ENCODE measurements at regions not wholly inside any gene's neighbourhood (a gene's known extent, or its start where the extent isn't known, plus 50 kb on each side); places are given as distances from the start of the nearest gene placed in this dataset.
A peak's percentile ranks its signal among the peaks of the same experiment; 100 is the strongest.

DNA sequence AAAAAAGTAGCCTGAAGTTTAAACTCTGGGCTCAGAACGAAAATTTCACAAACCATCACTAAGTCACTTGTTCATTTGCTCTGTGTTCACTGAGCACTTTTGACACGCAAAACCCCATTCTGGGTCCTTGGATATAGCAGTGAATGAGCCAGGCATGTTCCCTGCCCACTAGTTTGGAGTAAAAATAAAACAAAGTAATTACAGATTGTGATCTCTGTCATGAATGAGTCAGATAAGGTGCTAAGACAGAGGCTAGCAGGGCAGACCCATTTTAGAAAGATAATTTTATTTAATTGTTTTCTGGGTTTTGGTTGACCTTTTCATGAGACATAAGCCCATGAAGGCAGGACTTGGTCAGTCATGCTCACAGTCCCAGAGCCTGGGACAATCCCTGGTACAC lies 84.1 kb upstream of the ARHGEF3 start:
- WGBS, 4 donors, result 78 to 88% (median 84%) methylated on average over 2 of the region's 2 CpGs
- DNase-seq, result no peak
- intact Hi-C loops (cut with DNase I), result no loop called here
- H3K9me3 ChIP-seq (replicated peaks in 1 of 3), result no peaks in the 10 kb centered on the region
- peaks cover 4 to 22% of the 10 kb centered on the region in 2 donors for H3K4me1 ChIP-seq (replicated peaks in 1 of 2)
- H3K27ac ChIP-seq, result no peak overlapping the region
- no peaks in the 10 kb centered on the region for H3K36me3 ChIP-seq (replicated peaks in 1 of 2)
- no peaks in the 10 kb centered on the region for H3K27me3 ChIP-seq
- H3K4me3 ChIP-seq, result no peak overlapping the region
- no peak for TF ChIP-seq POLR2A (IDR thresholded peaks at IDR 0.05)
- TF ChIP-seq, protein P1, sequence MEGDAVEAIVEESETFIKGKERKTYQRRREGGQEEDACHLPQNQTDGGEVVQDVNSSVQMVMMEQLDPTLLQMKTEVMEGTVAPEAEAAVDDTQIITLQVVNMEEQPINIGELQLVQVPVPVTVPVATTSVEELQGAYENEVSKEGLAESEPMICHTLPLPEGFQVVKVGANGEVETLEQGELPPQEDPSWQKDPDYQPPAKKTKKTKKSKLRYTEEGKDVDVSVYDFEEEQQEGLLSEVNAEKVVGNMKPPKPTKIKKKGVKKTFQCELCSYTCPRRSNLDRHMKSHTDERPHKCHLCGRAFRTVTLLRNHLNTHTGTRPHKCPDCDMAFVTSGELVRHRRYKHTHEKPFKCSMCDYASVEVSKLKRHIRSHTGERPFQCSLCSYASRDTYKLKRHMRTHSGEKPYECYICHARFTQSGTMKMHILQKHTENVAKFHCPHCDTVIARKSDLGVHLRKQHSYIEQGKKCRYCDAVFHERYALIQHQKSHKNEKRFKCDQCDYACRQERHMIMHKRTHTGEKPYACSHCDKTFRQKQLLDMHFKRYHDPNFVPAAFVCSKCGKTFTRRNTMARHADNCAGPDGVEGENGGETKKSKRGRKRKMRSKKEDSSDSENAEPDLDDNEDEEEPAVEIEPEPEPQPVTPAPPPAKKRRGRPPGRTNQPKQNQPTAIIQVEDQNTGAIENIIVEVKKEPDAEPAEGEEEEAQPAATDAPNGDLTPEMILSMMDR (IDR thresholded peaks at IDR 0.05), result no peak

DNA sequence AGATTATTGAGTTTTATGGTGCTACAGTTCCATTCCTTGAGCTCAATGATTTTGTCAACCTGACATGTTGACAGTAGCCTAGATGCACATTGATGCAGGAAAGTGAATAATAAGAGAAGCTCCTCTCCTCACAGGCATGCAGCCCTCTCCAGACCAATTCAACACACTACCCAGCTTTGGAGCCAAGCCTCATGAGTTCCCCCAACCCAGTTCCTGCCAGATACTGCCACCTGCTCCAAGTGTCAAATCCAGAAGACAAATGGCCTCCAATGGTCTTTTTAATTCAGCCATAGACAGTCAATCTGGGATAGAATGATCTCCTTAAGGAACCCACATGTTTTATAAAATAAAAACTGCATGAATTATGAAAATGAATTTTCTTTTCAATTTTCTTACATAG lies 83.7 kb upstream of the ARHGEF3 start:
- peaks cover 0 to 18% of the 10 kb centered on the region in 2 donors for H3K4me1 ChIP-seq (replicated peaks in 1 of 2)
- intact Hi-C loops (cut with DNase I), result no loop called here
- DNase-seq, result no peak
- no peaks in the 10 kb centered on the region for H3K27me3 ChIP-seq
- H3K27ac ChIP-seq, result no peak overlapping the region
- TF ChIP-seq, protein P1 (IDR thresholded peaks at IDR 0.05), result no peak
- no peak for TF ChIP-seq POLR2A (IDR thresholded peaks at IDR 0.05)
- no peaks in the 10 kb centered on the region for H3K36me3 ChIP-seq (replicated peaks in 1 of 2)
- H3K9me3 ChIP-seq (replicated peaks in 1 of 3), result no peaks in the 10 kb centered on the region
- no peak overlapping the region for H3K4me3 ChIP-seq

DNA sequence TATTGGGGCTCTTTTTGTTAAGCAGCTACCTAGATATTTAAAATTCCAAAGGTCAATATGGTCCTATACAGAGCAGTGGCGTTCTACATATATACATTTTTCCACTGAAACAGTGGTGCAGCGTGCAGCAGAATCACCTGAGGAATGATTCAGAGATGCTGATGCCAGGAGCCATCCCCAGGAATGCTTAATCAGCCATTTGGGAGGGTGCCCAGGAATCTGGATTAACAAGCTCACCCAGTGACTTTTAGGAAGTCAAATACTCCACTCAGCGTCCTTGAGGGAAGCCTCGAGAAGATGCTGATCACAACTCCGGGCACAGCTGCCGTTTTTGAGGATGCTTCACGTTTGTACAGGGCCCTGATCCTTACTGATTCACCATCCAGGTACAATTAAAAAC lies 82.6 kb upstream of the ARHGEF3 start:
- intact Hi-C loops (cut with DNase I), result no loop called here
- peak in 6 of 7 donors; percentile 25 to 78 (median 50) for DNase-seq
- 46 to 52% (median 50%) methylated on average over 7 of the region's 7 CpGs for WGBS, 4 donors

DNA sequence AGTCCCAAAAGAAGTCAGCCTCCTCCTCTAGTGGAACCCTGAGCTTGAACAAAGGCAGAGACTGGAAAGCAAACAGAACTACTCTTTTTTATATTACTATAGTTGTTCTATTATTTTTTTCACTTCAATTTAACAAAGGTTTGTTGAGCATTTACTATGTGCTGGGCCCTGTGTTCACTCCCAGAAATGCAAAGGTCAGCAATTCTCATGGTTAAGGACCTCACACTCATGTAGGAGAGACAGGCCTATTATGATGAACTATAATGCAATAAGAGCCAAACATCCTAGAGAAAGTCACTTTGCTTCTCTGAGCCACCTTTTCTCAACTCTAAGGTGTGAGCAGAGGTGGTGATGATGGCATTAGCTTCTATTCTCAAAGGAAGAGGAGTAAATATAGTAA lies 82.1 kb upstream of the ARHGEF3 start:
- no peaks in the 10 kb centered on the region for H3K36me3 ChIP-seq (replicated peaks in 1 of 2)
- H3K27me3 ChIP-seq, result no peaks in the 10 kb centered on the region
- no peak overlapping the region for H3K4me3 ChIP-seq
- H3K27ac ChIP-seq, result no peak overlapping the region
- TF ChIP-seq POLR2A (IDR thresholded peaks at IDR 0.05), result no peak
- TF ChIP-seq, protein P1 (IDR thresholded peaks at IDR 0.05), result no peak
- H3K9me3 ChIP-seq (replicated peaks in 1 of 3), result no peaks in the 10 kb centered on the region
- H3K4me1 ChIP-seq (replicated peaks in 1 of 2), result peaks cover 6 to 14% of the 10 kb centered on the region in 2 donors
- no peak for DNase-seq
- intact Hi-C loops (cut with DNase I), result no loop called here

More for the DNA sequence above, 82.6 kb upstream of the ARHGEF3 start:
- Histone ChIP-seq H3K27me3 (no peaks in the 10 kb centered on the region), H3K27ac (no peak overlapping the region), H3K36me3 (replicated peaks in 1 of 2) (no peaks in the 10 kb centered on the region), H3K4me1 (replicated peaks in 1 of 2) (peaks cover 6 to 18% of the 10 kb centered on the region in 2 donors), H3K9me3 (replicated peaks in 1 of 3) (no peaks in the 10 kb centered on the region), H3K4me3 (no peak overlapping the region)
- TF ChIP-seq, protein P1 (IDR thresholded peaks at IDR 0.05), result no peak
- no peak for TF ChIP-seq POLR2A (IDR thresholded peaks at IDR 0.05)

Measured in adrenal gland (tissue), 9 donors.